ENCODE measurements at regions not wholly inside any gene's neighbourhood (a gene's known extent, or its start where the extent isn't known, plus 50 kb on each side); places are given as distances from the start of the nearest gene placed in this dataset.

DNA sequence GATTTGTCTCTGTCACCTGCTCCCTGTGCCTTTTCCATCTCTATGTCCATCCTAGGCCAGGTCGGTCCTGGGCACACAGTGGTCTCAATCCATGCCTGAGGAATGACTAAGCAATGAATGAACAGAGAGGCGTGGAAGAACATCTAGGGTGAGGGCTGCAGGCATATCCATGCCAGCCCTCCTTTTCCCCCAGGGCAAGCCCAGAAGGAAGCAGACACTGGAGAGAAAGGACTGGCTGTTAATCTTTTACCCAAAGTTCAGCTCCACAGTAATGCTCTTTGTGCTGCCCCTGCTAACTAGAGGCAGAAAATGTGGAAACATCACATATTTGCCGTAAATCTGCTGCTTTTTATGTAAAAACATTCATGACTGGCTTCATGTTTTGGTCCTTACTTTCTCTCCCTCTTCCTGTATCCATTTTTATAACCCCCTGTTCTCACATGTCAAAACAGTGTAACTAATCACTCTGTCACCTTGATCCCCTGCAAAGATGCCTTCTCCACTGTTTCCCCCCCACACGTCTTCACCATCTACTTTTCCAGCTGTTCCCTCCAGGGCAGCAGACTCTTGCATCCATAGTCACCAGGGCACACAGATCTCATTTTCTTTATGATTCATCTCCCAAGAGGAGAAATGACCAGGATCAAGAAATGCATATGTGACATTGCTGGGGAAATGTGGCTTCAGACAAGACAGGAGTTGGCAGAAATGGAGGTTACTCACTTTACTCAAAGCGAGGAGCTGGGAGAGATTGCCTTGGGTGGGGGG, 166.4 kb upstream of the PROX1 start:
- TF ChIP-seq, protein P1, sequence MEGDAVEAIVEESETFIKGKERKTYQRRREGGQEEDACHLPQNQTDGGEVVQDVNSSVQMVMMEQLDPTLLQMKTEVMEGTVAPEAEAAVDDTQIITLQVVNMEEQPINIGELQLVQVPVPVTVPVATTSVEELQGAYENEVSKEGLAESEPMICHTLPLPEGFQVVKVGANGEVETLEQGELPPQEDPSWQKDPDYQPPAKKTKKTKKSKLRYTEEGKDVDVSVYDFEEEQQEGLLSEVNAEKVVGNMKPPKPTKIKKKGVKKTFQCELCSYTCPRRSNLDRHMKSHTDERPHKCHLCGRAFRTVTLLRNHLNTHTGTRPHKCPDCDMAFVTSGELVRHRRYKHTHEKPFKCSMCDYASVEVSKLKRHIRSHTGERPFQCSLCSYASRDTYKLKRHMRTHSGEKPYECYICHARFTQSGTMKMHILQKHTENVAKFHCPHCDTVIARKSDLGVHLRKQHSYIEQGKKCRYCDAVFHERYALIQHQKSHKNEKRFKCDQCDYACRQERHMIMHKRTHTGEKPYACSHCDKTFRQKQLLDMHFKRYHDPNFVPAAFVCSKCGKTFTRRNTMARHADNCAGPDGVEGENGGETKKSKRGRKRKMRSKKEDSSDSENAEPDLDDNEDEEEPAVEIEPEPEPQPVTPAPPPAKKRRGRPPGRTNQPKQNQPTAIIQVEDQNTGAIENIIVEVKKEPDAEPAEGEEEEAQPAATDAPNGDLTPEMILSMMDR (IDR thresholded peaks at IDR 0.05), result no peak
- no peak overlapping the region for H3K4me3 ChIP-seq
- ATAC-seq (no peak), DNase-seq (no peak)
- H3K9me3 ChIP-seq, result no peaks in the 10 kb centered on the region
- no peaks in the 10 kb centered on the region for H3K27me3 ChIP-seq (ENCODE audit: low read depth)
- H3K36me3 ChIP-seq, result no peaks in the 10 kb centered on the region
- intact Hi-C loops (cut with DNase I), result no loop called here
- no peaks in the 10 kb centered on the region for H3K4me1 ChIP-seq
- H3K27ac ChIP-seq, result no peak overlapping the region

DNA sequence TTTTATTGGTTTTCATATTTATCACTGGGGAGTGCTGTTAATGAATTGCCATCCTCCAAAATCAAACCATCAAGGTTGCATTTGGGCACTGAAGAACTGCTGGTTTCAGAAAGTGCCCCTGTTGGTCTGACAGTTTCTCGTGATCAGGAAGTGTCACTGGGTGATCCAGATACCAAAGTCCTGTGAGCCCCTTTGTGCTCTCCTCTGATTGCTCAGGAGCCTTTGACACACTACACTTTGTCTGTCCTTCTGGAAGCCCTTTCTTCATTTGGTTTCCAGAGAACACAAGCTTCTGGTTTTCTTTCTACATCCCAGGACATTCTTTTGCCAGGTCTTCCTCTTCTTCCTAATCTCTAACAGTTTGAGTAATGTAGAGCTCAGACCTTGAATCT, 165.8 kb upstream of the PROX1 start:
- TF ChIP-seq, protein P1 (IDR thresholded peaks at IDR 0.05), result no peak

DNA sequence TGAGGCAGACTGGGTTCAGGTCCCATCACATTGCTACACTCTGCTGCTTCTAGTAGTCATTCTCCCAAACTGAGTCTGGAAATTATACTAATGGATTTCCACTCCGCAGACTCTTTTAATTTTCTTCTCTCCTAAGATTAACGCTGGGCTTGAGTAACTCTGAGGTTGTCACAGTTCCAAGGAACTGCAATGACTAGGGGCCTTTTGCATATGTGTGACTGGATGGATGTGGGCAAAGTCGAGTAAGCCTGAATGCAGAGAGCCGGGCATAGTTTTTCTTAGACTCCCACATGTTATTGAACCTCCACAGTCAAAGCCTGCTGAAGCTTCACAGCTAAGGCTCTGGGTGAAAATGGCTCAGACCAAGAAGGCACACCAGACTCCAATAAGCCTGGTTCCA, 160.9 kb upstream of the PROX1 start:
- Histone ChIP-seq H3K27me3 (ENCODE audit: low read depth) (no peaks in the 10 kb centered on the region), H3K4me1 (no peaks in the 10 kb centered on the region), H3K4me3 (no peak overlapping the region), H3K9me3 (no peaks in the 10 kb centered on the region), H3K36me3 (no peaks in the 10 kb centered on the region), H3K27ac (no peak overlapping the region)
- ATAC-seq (no peak), DNase-seq (no peak)
- intact Hi-C loops (cut with DNase I), result no loop called here
- TF ChIP-seq, protein P1 (IDR thresholded peaks at IDR 0.05), result no peak

More for the DNA sequence above, 165.8 kb upstream of the PROX1 start:
- no peak for ATAC-seq
- Histone ChIP-seq H3K27me3 (ENCODE audit: low read depth) (no peaks in the 10 kb centered on the region), H3K9me3 (no peaks in the 10 kb centered on the region), H3K36me3 (no peaks in the 10 kb centered on the region), H3K4me1 (no peaks in the 10 kb centered on the region), H3K4me3 (no peak overlapping the region), H3K27ac (no peak overlapping the region)
- intact Hi-C loops (cut with DNase I), result no loop called here
- no peak for DNase-seq

DNA sequence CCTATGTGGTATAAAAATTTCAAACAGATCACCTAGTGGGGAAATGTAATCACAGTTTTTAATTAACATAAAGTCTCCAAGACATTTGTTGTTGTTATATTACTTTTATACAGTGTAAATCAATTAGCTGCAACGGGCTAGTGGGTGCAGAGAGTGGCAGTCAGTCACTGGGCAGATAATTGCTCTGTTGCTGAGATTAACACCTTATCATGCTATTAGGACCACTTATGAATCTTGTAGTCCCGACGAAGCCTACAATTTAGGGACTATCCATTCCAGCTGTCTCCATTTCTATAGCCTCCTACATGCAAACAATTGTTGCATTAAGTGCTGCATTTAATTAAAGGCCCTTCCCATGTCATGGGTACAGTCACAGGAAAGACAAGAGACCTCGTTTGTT, 158.9 kb upstream of the PROX1 start:
- no peak for DNase-seq
- no peak for ATAC-seq
- Histone ChIP-seq H3K4me3 (no peak overlapping the region), H3K9me3 (no peaks in the 10 kb centered on the region), H3K27me3 (ENCODE audit: low read depth) (no peaks in the 10 kb centered on the region), H3K27ac (no peak overlapping the region), H3K4me1 (no peaks in the 10 kb centered on the region), H3K36me3 (no peaks in the 10 kb centered on the region)
- intact Hi-C loops (cut with DNase I), result no loop called here
- TF ChIP-seq, protein P1 (IDR thresholded peaks at IDR 0.05), result no peak

DNA sequence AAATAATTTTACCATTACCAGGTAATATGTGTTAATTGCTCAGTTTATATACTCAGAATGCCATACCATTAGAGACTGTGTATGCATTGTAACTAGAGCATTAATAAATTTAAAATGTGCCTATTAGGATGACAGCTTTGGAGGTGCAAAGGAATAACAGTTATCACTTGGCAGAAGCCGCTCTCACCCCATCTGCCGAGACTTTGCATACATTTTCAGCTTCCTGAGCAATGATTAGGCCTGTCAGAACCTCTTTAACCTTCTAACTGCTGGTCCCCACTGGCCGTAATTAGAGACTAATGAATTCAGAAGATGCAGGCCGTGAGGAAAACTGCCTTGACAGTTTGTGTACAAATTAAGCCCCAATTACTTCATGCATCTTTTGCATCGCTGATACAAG, 158.0 kb upstream of the PROX1 start:
- intact Hi-C loops (cut with DNase I), result no loop called here
- DNase-seq (no peak), ATAC-seq (no peak)
- TF ChIP-seq, protein P1 (IDR thresholded peaks at IDR 0.05), result no peak
- no peaks in the 10 kb centered on the region for H3K27me3 ChIP-seq (ENCODE audit: low read depth)
- H3K9me3 ChIP-seq, result no peaks in the 10 kb centered on the region
- no peaks in the 10 kb centered on the region for H3K4me1 ChIP-seq
- no peaks in the 10 kb centered on the region for H3K36me3 ChIP-seq
- no peak overlapping the region for H3K27ac ChIP-seq
- H3K4me3 ChIP-seq, result no peak overlapping the region

All from lower lobe of right lung (tissue), 2 donors.